Skeletal muscle tissue (tissue), 3 donors: ENCODE measurements at regions not wholly inside any gene's neighbourhood (a gene's known extent, or its start where the extent isn't known, plus 50 kb on each side); places are given as distances from the start of the nearest gene placed in this dataset.
"Not testable (repeated sequence)": the region's sequence is repeated elsewhere in the genome, so short reads cannot be mapped to it uniquely, and the experiment has no call there.

Experiments
- H3K27ac ChIP-seq: one replicate; pipeline ENCODE4 v1.7.0; 2013; ENCODE audit warnings: mild to moderate bottlenecking, low read depth, low read length, inconsistent platforms
- H3K27me3 ChIP-seq, 3 donors: one replicate each; pipeline ENCODE4 v1.7.0; 2013; ENCODE audit warnings: low read length in 3 of 3; ENCODE audit not compliant: control insufficient read depth in 3 of 3, insufficient read depth in 3 of 3
- H3K36me3 ChIP-seq, 3 donors: one replicate each; pipeline ENCODE4 v1.7.0; 2013; ENCODE audit warnings: low read length in 3 of 3; ENCODE audit not compliant: control insufficient read depth in 3 of 3, insufficient read depth in 3 of 3
- H3K4me1 ChIP-seq, 3 donors: one replicate each; pipeline ENCODE4 v1.7.0; 2013; ENCODE audit warnings: low read length in 3 of 3, mild to moderate bottlenecking in 3 of 3; ENCODE audit not compliant: control insufficient read depth in 3 of 3, insufficient read depth in 3 of 3
- H3K4me3 ChIP-seq, 3 donors: one replicate each; pipeline ENCODE4 v1.7.0; 2013; ENCODE audit warnings: low read length in 3 of 3
- H3K9ac ChIP-seq, 3 donors: one replicate each; pipeline ENCODE4 v1.7.0; 2013; ENCODE audit warnings: low read length in 3 of 3, mild to moderate bottlenecking in 3 of 3, moderate library complexity in 2 of 3, low read depth in 1 of 3
- H3K9me3 ChIP-seq, 3 donors: one replicate each; pipeline ENCODE4 v1.7.0; 2013; ENCODE audit warnings: low read length in 3 of 3; ENCODE audit not compliant: control insufficient read depth in 3 of 3
- donor health status: Osteomylitis.

DNA sequence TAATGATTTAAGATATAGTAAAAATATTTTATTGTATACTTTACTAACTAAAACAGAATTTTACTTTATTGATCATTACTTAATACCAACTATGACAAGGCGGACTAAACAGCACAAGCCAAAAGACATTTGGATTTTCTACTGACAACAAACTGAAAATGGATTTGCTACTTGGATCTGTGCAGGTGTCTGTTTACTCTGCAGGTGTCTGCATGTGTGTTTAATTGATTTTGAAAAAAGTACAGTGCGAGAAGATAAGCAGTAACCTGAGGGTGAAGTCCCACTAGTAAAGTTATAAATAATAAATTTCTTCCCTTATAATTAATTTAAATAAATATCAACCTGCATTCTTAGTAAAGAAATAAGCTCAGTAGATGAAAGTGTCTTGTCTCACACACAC lies 696.8 kb upstream of the MBL2 start:
- Histone ChIP-seq H3K27me3 (no peaks in the 10 kb centered on the region), H3K4me1 (no peaks in the 10 kb centered on the region), H3K9me3 (no peaks in the 10 kb centered on the region), H3K27ac (no peak overlapping the region), H3K4me3 (no peak overlapping the region), H3K9ac (no peak overlapping the region), H3K36me3 (no peaks in the 10 kb centered on the region)

DNA sequence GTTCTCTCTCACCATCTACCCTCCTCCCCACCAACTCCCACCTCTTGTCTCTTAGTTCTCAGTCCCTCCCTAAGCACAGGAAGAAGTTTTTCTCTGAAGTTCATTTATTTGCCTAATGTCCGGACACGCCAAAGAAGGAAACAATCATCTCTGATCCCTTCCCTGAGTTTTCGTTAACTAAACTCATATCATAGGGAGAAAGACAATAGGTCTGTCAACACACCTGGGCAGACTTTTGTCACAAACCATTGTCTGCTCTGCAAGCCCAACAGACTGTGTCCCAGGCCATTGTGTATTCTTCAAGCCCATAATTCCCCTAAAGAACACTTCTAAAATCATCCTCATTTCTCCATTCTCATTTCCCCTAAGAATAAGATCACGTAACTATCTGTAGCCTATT lies 691.0 kb upstream of the MBL2 start:
- no peak overlapping the region for H3K4me3 ChIP-seq
- no peaks in the 10 kb centered on the region for H3K27me3 ChIP-seq
- H3K9ac ChIP-seq: no peak overlapping the region
- H3K36me3 ChIP-seq: no peaks in the 10 kb centered on the region
- no peak overlapping the region for H3K27ac ChIP-seq
- H3K4me1 ChIP-seq: no peaks in the 10 kb centered on the region
- no peaks in the 10 kb centered on the region for H3K9me3 ChIP-seq

DNA sequence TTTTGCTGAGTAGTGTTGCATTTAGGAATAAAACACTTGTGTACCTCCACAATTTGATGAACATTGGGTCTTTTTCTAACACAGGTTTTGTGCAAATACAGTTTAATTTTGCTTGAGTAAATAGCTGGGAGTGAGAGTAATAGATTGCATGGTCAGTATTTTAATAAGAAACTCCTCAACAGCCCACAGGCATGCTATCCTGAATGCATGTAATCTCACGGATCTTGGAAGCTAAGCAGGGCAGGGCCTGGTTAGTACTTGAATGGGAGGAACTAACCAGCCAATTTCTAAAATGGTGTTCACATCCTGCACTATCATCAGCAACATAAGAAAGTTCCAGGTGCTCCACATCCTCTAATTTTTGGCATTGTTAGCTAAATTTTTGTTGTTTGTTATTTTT lies 685.4 kb upstream of the MBL2 start:
- Histone ChIP-seq H3K4me3 (no peak overlapping the region), H3K27me3 (no peaks in the 10 kb centered on the region), H3K36me3 (no peaks in the 10 kb centered on the region), H3K27ac (no peak overlapping the region), H3K4me1 (no peaks in the 10 kb centered on the region), H3K9me3 (no peaks in the 10 kb centered on the region), H3K9ac (no peak overlapping the region)

- Histone ChIP-seq H3K9ac (no peak overlapping the region), H3K27ac (no peak overlapping the region), H3K4me1 (no peaks in the 10 kb centered on the region), H3K9me3 (no peaks in the 10 kb centered on the region), H3K36me3 (no peaks in the 10 kb centered on the region), H3K4me3 (no peak overlapping the region), H3K27me3 (no peaks in the 10 kb centered on the region)
Observed at GRCh38 chr10:53453196-53453595, 680.6 kb upstream of the MBL2 start.

DNA sequence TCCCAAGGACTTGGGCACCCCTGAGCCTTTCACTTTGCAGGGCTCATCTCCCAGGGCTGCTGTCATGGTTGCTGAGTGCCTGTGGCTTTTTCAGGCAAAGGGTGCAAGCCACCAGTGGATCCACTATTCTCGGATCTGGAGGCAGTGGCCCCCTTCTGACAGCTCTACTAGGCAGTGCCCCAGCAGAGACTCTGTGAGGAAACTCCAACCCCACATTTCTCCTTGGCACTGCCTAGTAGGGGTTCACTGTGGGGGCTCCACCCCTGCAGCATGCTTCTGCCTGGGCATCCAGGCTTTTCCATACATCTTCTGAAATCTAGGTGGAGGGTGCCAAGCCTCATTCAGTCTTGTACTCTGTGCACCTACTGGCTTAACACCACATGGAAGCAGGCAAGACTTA lies 675.0 kb upstream of the MBL2 start:
- Histone ChIP-seq H3K4me3 (no peak overlapping the region), H3K27ac (no peak overlapping the region), H3K9me3 (no peaks in the 10 kb centered on the region), H3K4me1 (no peaks in the 10 kb centered on the region), H3K9ac (no peak overlapping the region), H3K27me3 (no peaks in the 10 kb centered on the region), H3K36me3 (no peaks in the 10 kb centered on the region)

- Histone ChIP-seq H3K9me3 (no peaks in the 10 kb centered on the region), H3K36me3 (no peaks in the 10 kb centered on the region), H3K4me3 (no peak overlapping the region), H3K27ac (no peak overlapping the region), H3K4me1 (no peaks in the 10 kb centered on the region), H3K27me3 (no peaks in the 10 kb centered on the region), H3K9ac (no peak overlapping the region)
Observed at GRCh38 chr10:53441843-53442242, 669.3 kb upstream of the MBL2 start.

- Histone ChIP-seq H3K4me3 (no peak overlapping the region), H3K9me3 (no peaks in the 10 kb centered on the region), H3K27me3 (no peaks in the 10 kb centered on the region), H3K4me1 (no peaks in the 10 kb centered on the region), H3K9ac (no peak overlapping the region), H3K36me3 (no peaks in the 10 kb centered on the region), H3K27ac (no peak overlapping the region)
Observed at GRCh38 chr10:53440601-53441000, 668.0 kb upstream of the MBL2 start.

GRCh38 chr10:53439075-53439474 lies 666.5 kb upstream of the MBL2 start:
- H3K9ac ChIP-seq, H3K27ac ChIP-seq, H3K4me3 ChIP-seq, H3K4me1 ChIP-seq, H3K27me3 ChIP-seq, H3K9me3 ChIP-seq, H3K36me3 ChIP-seq: not testable (repeated sequence)

- H3K4me1 ChIP-seq: no peaks in the 10 kb centered on the region
- H3K27ac ChIP-seq: no peak overlapping the region
- no peak overlapping the region for H3K4me3 ChIP-seq
- H3K27me3 ChIP-seq: no peaks in the 10 kb centered on the region
- no peaks in the 10 kb centered on the region for H3K9me3 ChIP-seq
- no peaks in the 10 kb centered on the region for H3K36me3 ChIP-seq
- H3K9ac ChIP-seq: no peak overlapping the region
Observed at GRCh38 chr10:53434413-53434812, 661.8 kb upstream of the MBL2 start.

GRCh38 chr10:53432035-53432434 lies 659.5 kb upstream of the MBL2 start:
- Histone ChIP-seq H3K27me3 (no peaks in the 10 kb centered on the region), H3K27ac (no peak overlapping the region), H3K4me3 (no peak overlapping the region), H3K9me3 (no peaks in the 10 kb centered on the region), H3K36me3 (no peaks in the 10 kb centered on the region), H3K4me1 (no peaks in the 10 kb centered on the region), H3K9ac (no peak overlapping the region)

DNA sequence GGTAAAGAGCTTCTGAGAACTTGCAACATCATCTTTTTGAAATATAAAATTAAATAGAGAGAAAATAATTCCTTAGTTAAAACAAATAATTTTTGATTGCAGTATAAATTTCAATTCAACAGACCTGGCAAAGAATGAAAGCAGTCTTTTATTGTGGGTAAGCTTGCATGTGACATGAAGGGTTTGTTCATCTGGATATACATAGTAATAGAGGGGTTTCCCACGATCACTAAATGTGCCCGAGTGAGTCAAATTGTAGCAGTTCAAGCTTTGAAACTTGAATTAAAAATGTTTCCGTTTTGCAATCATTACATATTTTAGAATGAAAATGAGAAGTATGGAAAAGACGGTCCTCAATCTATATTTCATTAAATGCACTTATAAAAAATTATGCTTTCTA lies 658.4 kb upstream of the MBL2 start:
- Histone ChIP-seq H3K4me3 (no peak overlapping the region), H3K9ac (no peak overlapping the region), H3K4me1 (no peaks in the 10 kb centered on the region), H3K9me3 (no peaks in the 10 kb centered on the region), H3K27ac (no peak overlapping the region), H3K27me3 (no peaks in the 10 kb centered on the region), H3K36me3 (no peaks in the 10 kb centered on the region)
